GM23248 (cell line): ENCODE measurements at regions not wholly inside any gene's neighbourhood (a gene's known extent, or its start where the extent isn't known, plus 50 kb on each side); places are given as distances from the start of the nearest gene placed in this dataset.

Experiments
- DNase-seq: peaks from one replicate; pipeline ENCODE4 v3.0.0-alpha.2; 2015
- H2AFZ ChIP-seq: fragments of 200-600 bp; sonication (generic); 2 replicates; pipeline ENCODE4 v1.6.1; 2016; ENCODE audit warnings: antibody characterized with exemption
- H3F3A ChIP-seq: fragments of 200-600 bp; sonication (generic); 2 replicates; pipeline ENCODE4 v1.6.1; 2016; ENCODE audit warnings: mild to moderate bottlenecking, antibody characterized with exemption, mixed run types; ENCODE audit not compliant: insufficient read depth
- H3K27ac ChIP-seq: fragments of 200-600 bp; sonication (generic); 2 replicates; pipeline ENCODE4 v1.5.1; 2016; ENCODE audit warnings: mild to moderate bottlenecking
- H3K27me3 ChIP-seq: fragments of 200-600 bp; sonication (generic); replicated peaks from 2 replicates; pipeline ENCODE4 v1.6.1; 2016; ENCODE audit warnings: mild to moderate bottlenecking; ENCODE audit not compliant: insufficient read depth
- H3K36me3 ChIP-seq: fragments of 200-600 bp; sonication (generic); 2 replicates; pipeline ENCODE4 v1.6.1; 2016; ENCODE audit warnings: low read depth, mild to moderate bottlenecking
- H3K4me1 ChIP-seq: fragments of 200-600 bp; sonication (generic); 2 replicates; pipeline ENCODE4 v1.6.1; 2016; ENCODE audit warnings: mild to moderate bottlenecking; ENCODE audit not compliant: insufficient read depth
- H3K4me2 ChIP-seq: fragments of 200-600 bp; sonication (generic); one replicate; pipeline ENCODE4 v1.6.1; 2016; ENCODE audit warnings: mild to moderate bottlenecking; ENCODE audit not compliant: unreplicated experiment
- H3K4me3 ChIP-seq: fragments of 200-600 bp; sonication (generic); 2 replicates; pipeline ENCODE4 v1.5.1; 2016; ENCODE audit warnings: mild to moderate bottlenecking
- H3K79me2 ChIP-seq: fragments of 200-600 bp; sonication (generic); 2 replicates; pipeline ENCODE4 v1.6.1; 2016; ENCODE audit warnings: mild to moderate bottlenecking; ENCODE audit not compliant: insufficient read depth
- H3K9ac ChIP-seq: fragments of 200-600 bp; sonication (generic); 2 replicates; pipeline ENCODE4 v1.6.1; 2016; ENCODE audit warnings: mild to moderate bottlenecking
- H3K9me2 ChIP-seq: fragments of 200-600 bp; sonication (generic); 2 replicates; pipeline ENCODE4 v1.6.1; 2016; ENCODE audit warnings: mixed run types, mild to moderate bottlenecking, moderate library complexity; ENCODE audit not compliant: insufficient read depth
- H3K9me3 ChIP-seq: fragments of 200-600 bp; sonication (generic); one replicate; pipeline ENCODE4 v1.6.1; 2017; ENCODE audit warnings: low read depth
- H4K20me1 ChIP-seq: fragments of 200-600 bp; sonication (generic); 2 replicates; pipeline ENCODE4 v1.6.0; 2016; ENCODE audit not compliant: insufficient read depth
- EZH2 ChIP-seq: fragments of 200-600 bp; sonication (generic); IDR thresholded peaks from 2 replicates; pipeline ENCODE4 v1.6.1; 2018; ENCODE audit warnings: antibody characterized with exemption, mild to moderate bottlenecking; ENCODE audit not compliant: insufficient read depth, poor library complexity, severe bottlenecking
- EZH2phosphoT487 ChIP-seq: fragments of 200-600 bp; sonication (generic); IDR thresholded peaks from 2 replicates; pipeline ENCODE4 v1.6.1; 2018; ENCODE audit warnings: antibody characterized with exemption, moderate library complexity, mild to moderate bottlenecking, low read depth; ENCODE audit not compliant: insufficient read depth
- WGBS, 2 experiments: methylation state at CpG; one replicate each; pipeline ENCODE4 v1.1.6; 2015 to 2017; ENCODE audit warnings: low lambda C conversion rate in 2 of 2, low coverage in 1 of 2; ENCODE audit errors: missing lambda C conversion rate in 2 of 2; 5-methylcytosine and 5-hydroxymethylcytosine counted together
- in situ Hi-C: fragments of 300-500 bp; cut with MboI; formaldehyde crosslinking; loops from 2 replicates; pipeline ENCODE4 v1.15.0; 2020

DNA sequence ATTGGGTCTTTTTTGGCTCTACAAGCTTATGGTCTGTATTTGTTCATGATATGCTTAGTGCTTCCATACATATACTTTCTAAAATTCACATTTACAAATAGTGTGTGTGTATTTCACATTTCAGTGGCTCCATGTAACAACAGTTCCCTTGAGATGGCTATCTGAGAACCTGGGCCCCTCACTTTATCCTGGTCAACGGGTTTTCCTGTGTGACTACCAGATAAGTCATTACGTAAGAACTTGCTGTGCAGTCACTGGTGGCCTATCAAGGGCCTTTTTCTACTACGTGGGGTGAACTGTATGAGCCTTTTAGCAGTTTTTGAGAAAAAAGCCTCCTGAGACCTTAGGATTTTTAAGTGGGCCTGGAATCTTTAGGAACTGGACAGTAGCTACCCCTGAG is 454.1 kb downstream of the PCNX1 start:
- Histone ChIP-seq H3K27ac (no peak overlapping the region), H2AFZ (no peak overlapping the region), H3K36me3 (no peaks in the 10 kb centered on the region), H3K9me3 (no peaks in the 10 kb centered on the region), H3K9me2 (no peaks in the 10 kb centered on the region), H3K4me3 (no peak overlapping the region), H3K4me1 (peaks cover 40% of the 10 kb centered on the region), H3K79me2 (peaks cover 100% of the 10 kb centered on the region), H3K27me3 (no peaks in the 10 kb centered on the region), H3K4me2 (no peak overlapping the region), H3F3A (peaks cover 27% of the 10 kb centered on the region; the same call in 1 of the 2 replicates), H4K20me1 (no peaks in the 10 kb centered on the region), H3K9ac (no peak overlapping the region)
- TF ChIP-seq EZH2, result no peak
- TF ChIP-seq EZH2phosphoT487, result no peak
- DNase-seq, result peak; percentile 56
- in situ Hi-C loops, result no loop called here
- WGBS, 2 experiments, result 62 to 67% methylated on average over 3 of the region's 3 CpGs

DNA sequence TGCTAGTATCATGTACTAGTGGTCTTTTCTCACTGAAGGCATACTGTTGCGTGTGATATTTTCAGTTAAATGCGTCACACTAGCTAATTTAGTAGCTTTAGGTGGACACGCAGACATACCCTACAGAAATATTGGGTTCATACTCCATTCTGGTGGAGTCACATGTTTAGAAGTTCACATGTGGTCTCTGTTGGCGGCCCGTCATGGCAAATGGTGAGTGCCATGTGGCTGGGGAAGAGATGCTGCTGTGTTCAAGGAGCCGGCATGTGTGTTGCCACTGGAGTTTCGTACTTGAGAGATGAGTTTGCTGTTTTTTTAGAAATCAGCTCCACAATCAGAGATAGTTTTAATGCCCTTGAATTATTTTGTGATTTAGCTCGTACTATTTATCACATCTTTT is 454.6 kb downstream of the PCNX1 start:
- H3K9ac ChIP-seq, result no peak overlapping the region
- H4K20me1 ChIP-seq, result no peaks in the 10 kb centered on the region
- no peak overlapping the region for H2AFZ ChIP-seq
- no peaks in the 10 kb centered on the region for H3K9me2 ChIP-seq
- no peak for DNase-seq
- TF ChIP-seq EZH2phosphoT487 (no peak), EZH2 (no peak)
- H3K9me3 ChIP-seq, result no peaks in the 10 kb centered on the region
- no peaks in the 10 kb centered on the region for H3K36me3 ChIP-seq
- peaks cover 100% of the 10 kb centered on the region for H3K79me2 ChIP-seq
- peaks cover 31% of the 10 kb centered on the region; the same call in 1 of the 2 replicates for H3F3A ChIP-seq
- H3K4me3 ChIP-seq, result no peak overlapping the region
- in situ Hi-C loops, result no loop called here
- H3K27me3 ChIP-seq, result no peaks in the 10 kb centered on the region
- no peak overlapping the region for H3K27ac ChIP-seq
- no peak overlapping the region for H3K4me2 ChIP-seq
- peaks cover 40% of the 10 kb centered on the region for H3K4me1 ChIP-seq
- WGBS, 2 experiments, result 97 to 98% methylated on average over 8 of the region's 8 CpGs

- H3K9ac ChIP-seq, result no peak overlapping the region
- no peak for DNase-seq
- in situ Hi-C loops, result no loop called here
- no peak overlapping the region for H3K27ac ChIP-seq
- H3K9me3 ChIP-seq, result no peaks in the 10 kb centered on the region
- TF ChIP-seq EZH2phosphoT487, result no peak
- TF ChIP-seq EZH2, result no peak
- no peaks in the 10 kb centered on the region for H4K20me1 ChIP-seq
- H3K4me1 ChIP-seq, result peaks cover 40% of the 10 kb centered on the region
- 69 to 73% methylated on average over 2 of the region's 2 CpGs for WGBS, 2 experiments
- H3K79me2 ChIP-seq, result peaks cover 100% of the 10 kb centered on the region
- no peak overlapping the region for H2AFZ ChIP-seq
- H3K9me2 ChIP-seq, result no peaks in the 10 kb centered on the region
- peaks cover 33% of the 10 kb centered on the region; the same call in 1 of the 2 replicates for H3F3A ChIP-seq
- H3K27me3 ChIP-seq, result no peaks in the 10 kb centered on the region
- H3K4me3 ChIP-seq, result no peak overlapping the region
- no peak overlapping the region for H3K4me2 ChIP-seq
- H3K36me3 ChIP-seq, result no peaks in the 10 kb centered on the region
These were observed 455.0 kb downstream of the PCNX1 start for GRCh38 chr14:71362282-71362681.

DNA sequence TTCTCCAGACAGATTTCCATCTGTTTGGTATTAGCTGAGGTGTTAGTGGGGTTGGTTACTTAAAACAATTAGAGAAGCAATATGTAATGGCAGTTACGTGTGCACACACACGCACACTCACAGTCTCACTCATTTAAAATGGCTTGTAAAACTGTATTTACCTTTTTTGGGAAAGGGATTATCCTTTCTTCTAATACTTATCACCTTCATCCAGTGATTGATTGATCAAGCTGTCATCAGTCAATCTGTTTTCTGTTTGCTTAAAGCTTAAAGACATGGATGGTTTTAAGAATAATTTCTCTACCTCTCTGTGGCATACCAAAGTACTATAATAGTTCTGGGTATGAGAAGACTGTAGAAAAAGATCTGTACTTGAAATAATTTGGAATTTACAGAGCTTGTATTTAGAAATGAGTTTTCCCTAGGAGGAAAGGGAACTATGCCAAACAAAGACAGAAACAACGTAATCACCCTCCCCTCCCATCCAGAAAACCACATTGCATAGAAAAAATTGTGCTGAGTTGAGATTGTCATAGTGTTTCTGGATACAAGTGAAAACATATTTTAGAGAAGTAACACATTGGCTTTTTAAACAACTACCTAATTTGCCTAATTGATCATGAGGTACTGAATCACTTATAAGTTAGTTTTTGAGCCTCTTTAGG is 455.8 kb downstream of the PCNX1 start:
- H3K9me3 ChIP-seq, result no peaks in the 10 kb centered on the region
- peaks cover 40% of the 10 kb centered on the region for H3K4me1 ChIP-seq
- H3K9ac ChIP-seq, result peak overlapping the region; percentile 47; the same call in 1 of the 2 replicates
- no peaks in the 10 kb centered on the region for H3K36me3 ChIP-seq
- no peaks in the 10 kb centered on the region for H4K20me1 ChIP-seq
- H3K4me2 ChIP-seq, result peak overlapping the region; percentile 31
- DNase-seq, result peak; percentile 78
- peak overlapping the region; percentile 8; the same call in 1 of the 2 replicates for H3K4me3 ChIP-seq
- H3F3A ChIP-seq, result peaks cover 33% of the 10 kb centered on the region; the same call in 1 of the 2 replicates
- 66 to 70% methylated on average over 3 of the region's 3 CpGs for WGBS, 2 experiments
- in situ Hi-C loops, result no loop called here
- no peak overlapping the region for H2AFZ ChIP-seq
- no peak for TF ChIP-seq EZH2phosphoT487
- TF ChIP-seq EZH2, result no peak
- H3K79me2 ChIP-seq, result peaks cover 99% of the 10 kb centered on the region
- H3K9me2 ChIP-seq, result no peaks in the 10 kb centered on the region
- no peaks in the 10 kb centered on the region for H3K27me3 ChIP-seq
- peak overlapping the region; percentile 61 for H3K27ac ChIP-seq
